Naive thymus-derived CD4-positive, alpha-beta T cell (primary cell): ENCODE measurements at regions not wholly inside any gene's neighbourhood (a gene's known extent, or its start where the extent isn't known, plus 50 kb on each side); places are given as distances from the start of the nearest gene placed in this dataset.

Experiments used
- ATAC-seq: fragments of 150-1000 bp; cut with Tn5 transposase; 2 replicates; pipeline ENCODE4 v1.10.0; 2021; ENCODE audit warnings: mild to moderate bottlenecking, moderate library complexity
- CTCF ChIA-PET: fragments of 350-600 bp; sonication (Branson Sonifier 250); formaldehyde crosslinking; loops from one replicate; lab custom pipeline; 2021; ENCODE audit warnings: antibody characterized with exemption; lab: Charles Lee
- POLR2A ChIA-PET: fragments of 350-600 bp; sonication (Branson Sonifier 250); formaldehyde crosslinking; loops from one replicate; lab custom pipeline; 2021; ENCODE audit warnings: antibody characterized with exemption, inconsistent platforms; lab: Charles Lee
- DNase-seq, 9 donors: peaks; one replicate each; pipeline versions ENCODE4 v3.0.0 to v3.0.0-alpha.2; 2020 to 2022; ENCODE audit warnings: mixed read lengths in 1 of 9
- H3K27ac ChIP-seq: one replicate; pipeline ENCODE4 v1.7.0; 2013; ENCODE audit warnings: mild to moderate bottlenecking, low read depth, low read length, moderate library complexity
- H3K27me3 ChIP-seq, 2 donors: one replicate each; pipeline ENCODE4 v1.7.0; 2013; ENCODE audit warnings: low read length in 2 of 2, mild to moderate bottlenecking in 2 of 2, moderate library complexity in 2 of 2; ENCODE audit not compliant: control insufficient read depth in 2 of 2, insufficient read depth in 2 of 2
- H3K36me3 ChIP-seq, 3 experiments: 1 replicate in 2 of 3; 2 replicates in 1 of 3; pipeline ENCODE4 v1.7.0; 2013; ENCODE audit warnings: low read length in 3 of 3, mild to moderate bottlenecking in 3 of 3, moderate library complexity in 1 of 3; ENCODE audit not compliant: insufficient read depth in 3 of 3, control insufficient read depth in 2 of 3
- H3K4me1 ChIP-seq, 2 donors: one replicate each; pipeline ENCODE4 v1.7.0; 2013; ENCODE audit warnings: low read length in 2 of 2, mild to moderate bottlenecking in 2 of 2, moderate library complexity in 1 of 2; ENCODE audit not compliant: control insufficient read depth in 2 of 2, insufficient read depth in 2 of 2
- H3K4me3 ChIP-seq: 2 replicates; pipeline ENCODE4 v1.7.0; 2013; ENCODE audit warnings: mild to moderate bottlenecking, low read length
- H3K9me3 ChIP-seq, 3 experiments: 1 replicate in 2 of 3; 2 replicates in 1 of 3; pipeline ENCODE4 v1.7.0; 2013; ENCODE audit warnings: low read length in 3 of 3; ENCODE audit not compliant: control insufficient read depth in 2 of 3
- H3K27ac Mint-ChIP-seq, 9 donors: one replicate each; pipeline ENCODE4 v1.8.0; 2020 to 2022; ENCODE audit warnings: mixed read lengths in 9 of 9, mild to moderate bottlenecking in 8 of 9, moderate library complexity in 5 of 9, inconsistent platforms in 2 of 9
- H3K27me3 Mint-ChIP-seq, 5 donors: one replicate each; pipeline ENCODE4 v1.8.0; 2021 to 2022; ENCODE audit warnings: mixed read lengths in 5 of 5, mild to moderate bottlenecking in 1 of 5
- H3K36me3 Mint-ChIP-seq, 5 donors: one replicate each; pipeline ENCODE4 v1.8.0; 2020 to 2022; ENCODE audit warnings: mixed read lengths in 5 of 5, mild to moderate bottlenecking in 3 of 5, inconsistent platforms in 1 of 5
- H3K4me1 Mint-ChIP-seq, 7 donors: one replicate each; pipeline ENCODE4 v1.8.0; 2020 to 2022; ENCODE audit warnings: mixed read lengths in 7 of 7, mild to moderate bottlenecking in 3 of 7, inconsistent platforms in 1 of 7
- H3K4me3 Mint-ChIP-seq, 10 donors: one replicate each; pipeline ENCODE4 v1.8.0; 2020 to 2022; ENCODE audit warnings: mild to moderate bottlenecking in 10 of 10, mixed read lengths in 10 of 10, moderate library complexity in 6 of 10, inconsistent platforms in 2 of 10
- H3K9me3 Mint-ChIP-seq, 11 donors: one replicate each; pipeline ENCODE4 v1.8.0; 2020 to 2022; ENCODE audit warnings: mixed read lengths in 11 of 11, mild to moderate bottlenecking in 4 of 11, inconsistent platforms in 1 of 11, moderate library complexity in 1 of 11
- intact Hi-C, 2 donors: fragments of 100-400 bp; cut with micrococcal nuclease; formaldehyde crosslinking; loops; one replicate each; pipeline ENCODE4 v1.15.1; 2023

- H3K9me3 ChIP-seq: no peaks in the 10 kb centered on the region
- peaks cover 39 to 75% of the 10 kb centered on the region in 2 donors for H3K4me1 ChIP-seq
- peak; percentile 14 to 71 (median 61) for DNase-seq
- Mint-ChIP-seq H3K36me3 (peaks cover 0 to 4% (median 0%) of the 10 kb centered on the region in 5 donors), H3K4me1 (peaks cover 49 to 81% (median 56%) of the 10 kb centered on the region in 7 donors), H3K4me3 (peak overlapping the region; percentile 1 to 76 (median 58)), H3K27me3 (no peaks in the 10 kb centered on the region), H3K9me3 (no peaks in the 10 kb centered on the region), H3K27ac (peak overlapping the region; percentile 11 to 86 (median 62))
- intact Hi-C loops: loop anchor here (1.0 to 5.0 kb wide), 12 partner anchors 13 to 210 kb away; partner anchors contain the start of gene CDC42EP3 (in 2 of the 2)
- ChIA-PET POLR2A (interaction anchor here (0.5 to 1.6 kb wide), 6 partner anchors 15 to 86 kb away, joined by 3 to 5 read pairs (median 3); no protein-coding TSS in a partner anchor), CTCF (interaction anchor here (0.7 to 1.7 kb wide), 2 partner anchors 13 to 291 kb away, joined by 4 read pairs; no protein-coding TSS in a partner anchor)
- H3K4me3 ChIP-seq: no peak overlapping the region
- no peaks in the 10 kb centered on the region for H3K27me3 ChIP-seq
- H3K27ac ChIP-seq: peak overlapping the region; percentile 6
- ATAC-seq: peak; percentile 92
- H3K36me3 ChIP-seq: no peaks in the 10 kb centered on the region
These were observed 85.3 kb downstream of the CDC42EP3 start for GRCh38 chr2:37585982-37586621.

GRCh38 chr2:37586663-37587317 is 84.7 kb downstream of the CDC42EP3 start:
- H3K36me3 ChIP-seq: no peaks in the 10 kb centered on the region
- intact Hi-C loops: loop anchor here (1.0 to 5.0 kb wide), 12 partner anchors 13 to 210 kb away; partner anchors contain the start of gene CDC42EP3 (in 2 of the 2)
- H3K4me1 ChIP-seq: peaks cover 39 to 75% of the 10 kb centered on the region in 2 donors
- Mint-ChIP-seq H3K36me3 (peaks cover 0 to 4% (median 0%) of the 10 kb centered on the region in 5 donors), H3K27me3 (no peaks in the 10 kb centered on the region), H3K4me1 (peaks cover 49 to 80% (median 56%) of the 10 kb centered on the region in 7 donors), H3K9me3 (no peaks in the 10 kb centered on the region), H3K27ac (peak overlapping the region in 7 of 9 donors; percentile 11 to 86 (median 62)), H3K4me3 (peak overlapping the region in 9 of 10 donors; percentile 50 to 76 (median 59))
- ChIA-PET CTCF (interaction anchor here (0.6 to 0.9 kb wide), 2 partner anchors 26 to 55 kb away, joined by 3 to 4 read pairs; no protein-coding TSS in a partner anchor), POLR2A (interaction anchor here (0.9 to 1.6 kb wide), 6 partner anchors 14 to 86 kb away, joined by 3 to 5 read pairs (median 4); no protein-coding TSS in a partner anchor)
- DNase-seq: no peak
- no peak overlapping the region for H3K4me3 ChIP-seq
- peak overlapping the region; percentile 6 for H3K27ac ChIP-seq
- H3K9me3 ChIP-seq: no peaks in the 10 kb centered on the region
- no peak for ATAC-seq
- H3K27me3 ChIP-seq: no peaks in the 10 kb centered on the region

- no peak overlapping the region for H3K27ac ChIP-seq
- no peak overlapping the region for H3K4me3 ChIP-seq
- Mint-ChIP-seq H3K27ac (peak overlapping the region in 2 of 9 donors; percentile 20 to 72), H3K36me3 (peaks cover 0 to 4% (median 0%) of the 10 kb centered on the region in 5 donors), H3K4me1 (peaks cover 41 to 75% (median 51%) of the 10 kb centered on the region in 7 donors), H3K27me3 (no peaks in the 10 kb centered on the region), H3K4me3 (no peak overlapping the region), H3K9me3 (no peaks in the 10 kb centered on the region)
- H3K9me3 ChIP-seq: no peaks in the 10 kb centered on the region
- H3K27me3 ChIP-seq: no peaks in the 10 kb centered on the region
- DNase-seq: no peak
- ChIA-PET CTCF (interaction anchor here (0.6 to 0.7 kb wide), 2 partner anchors 69 to 121 kb away, joined by 3 to 4 read pairs; no protein-coding TSS in a partner anchor), POLR2A (interaction anchor here (1.0 kb wide), 1 partner anchor 83 kb away, joined by 5 read pairs; the partner anchor contains the start of gene CDC42EP3)
- intact Hi-C loops: loop anchor here (2.0 to 5.0 kb wide), 6 partner anchors 19 to 124 kb away; partner anchors contain the start of gene CDC42EP3 (in 1 of the 2)
- H3K36me3 ChIP-seq: no peaks in the 10 kb centered on the region
- H3K4me1 ChIP-seq: peaks cover 33 to 69% of the 10 kb centered on the region in 2 donors
- no peak for ATAC-seq
These were observed 83.6 kb downstream of the CDC42EP3 start for GRCh38 chr2:37587817-37588216.

- POLR2A ChIA-PET: interaction anchor here (1.0 to 1.9 kb wide), 2 partner anchors 11 to 82 kb away, joined by 5 to 6 read pairs; partner anchors contain the start of gene CDC42EP3
- no peak overlapping the region for H3K27ac ChIP-seq
These were observed 83.1 kb downstream of the CDC42EP3 start for GRCh38 chr2:37588316-37588777.

GRCh38 chr2:37589298-37589697 is 82.1 kb downstream of the CDC42EP3 start:
- DNase-seq (no peak), ATAC-seq (no peak)
- H3K4me3 ChIP-seq: no peak overlapping the region
- peaks cover 0 to 5% (median 0%) of the 10 kb centered on the region in 11 donors for H3K9me3 Mint-ChIP-seq
- ChIA-PET CTCF (no interaction called here), POLR2A (interaction anchor here (0.7 to 1.9 kb wide), 2 partner anchors 10 to 32 kb away, joined by 3 to 6 read pairs; no protein-coding TSS in a partner anchor)
- peaks cover 0 to 4% (median 0%) of the 10 kb centered on the region in 5 donors for H3K36me3 Mint-ChIP-seq
- intact Hi-C loops: loop anchor here (5.0 kb wide), 3 partner anchors 33 to 123 kb away; no protein-coding TSS in a partner anchor
- H3K27ac ChIP-seq: no peak overlapping the region
- no peak overlapping the region for H3K4me3 Mint-ChIP-seq
- H3K9me3 ChIP-seq: no peaks in the 10 kb centered on the region
- peaks cover 26 to 60% (median 38%) of the 10 kb centered on the region in 7 donors for H3K4me1 Mint-ChIP-seq
- H3K27ac Mint-ChIP-seq: peak overlapping the region in 1 of 9 donors; percentile 33
- H3K36me3 ChIP-seq: no peaks in the 10 kb centered on the region
- H3K4me1 ChIP-seq: peaks cover 24 to 54% of the 10 kb centered on the region in 2 donors
- H3K27me3 Mint-ChIP-seq: peaks cover 0 to 2% (median 0%) of the 10 kb centered on the region in 5 donors
- no peaks in the 10 kb centered on the region for H3K27me3 ChIP-seq

More at GRCh38 chr2:37588316-37588777, 83.1 kb downstream of the CDC42EP3 start:
- no peak overlapping the region for H3K27ac Mint-ChIP-seq
- peaks cover 36 to 70% (median 46%) of the 10 kb centered on the region in 7 donors for H3K4me1 Mint-ChIP-seq
- Histone ChIP-seq H3K27me3 (no peaks in the 10 kb centered on the region), H3K4me3 (no peak overlapping the region), H3K4me1 (peaks cover 28 to 63% of the 10 kb centered on the region in 2 donors), H3K9me3 (no peaks in the 10 kb centered on the region), H3K36me3 (no peaks in the 10 kb centered on the region)
- no peaks in the 10 kb centered on the region for H3K9me3 Mint-ChIP-seq
- ATAC-seq (no peak), DNase-seq (no peak)
- intact Hi-C loops: loop anchor here (5.0 kb wide), 3 partner anchors 34 to 124 kb away; no protein-coding TSS in a partner anchor
- peaks cover 0 to 4% (median 0%) of the 10 kb centered on the region in 5 donors for H3K36me3 Mint-ChIP-seq
- no peaks in the 10 kb centered on the region for H3K27me3 Mint-ChIP-seq
- no peak overlapping the region for H3K4me3 Mint-ChIP-seq
- CTCF ChIA-PET: no interaction called here
